ENCODE measurements at regions not wholly inside any gene's neighbourhood (a gene's known extent, or its start where the extent isn't known, plus 50 kb on each side); places are given as distances from the start of the nearest gene placed in this dataset.

- Histone ChIP-seq H3K36me3 (no peaks in the 10 kb centered on the region), H3K27me3 (peaks cover 0 to 86% (median 0%) of the 10 kb centered on the region in 7 donors), H3K4me1 (peaks cover 0 to 5% (median 0%) of the 10 kb centered on the region in 9 donors), H3K9me3 (peaks cover 0 to 9% (median 0%) of the 10 kb centered on the region in 11 donors), H3K4me3 (no peak overlapping the region), H3K27ac (no peak overlapping the region)
- TF ChIP-seq, protein P1, sequence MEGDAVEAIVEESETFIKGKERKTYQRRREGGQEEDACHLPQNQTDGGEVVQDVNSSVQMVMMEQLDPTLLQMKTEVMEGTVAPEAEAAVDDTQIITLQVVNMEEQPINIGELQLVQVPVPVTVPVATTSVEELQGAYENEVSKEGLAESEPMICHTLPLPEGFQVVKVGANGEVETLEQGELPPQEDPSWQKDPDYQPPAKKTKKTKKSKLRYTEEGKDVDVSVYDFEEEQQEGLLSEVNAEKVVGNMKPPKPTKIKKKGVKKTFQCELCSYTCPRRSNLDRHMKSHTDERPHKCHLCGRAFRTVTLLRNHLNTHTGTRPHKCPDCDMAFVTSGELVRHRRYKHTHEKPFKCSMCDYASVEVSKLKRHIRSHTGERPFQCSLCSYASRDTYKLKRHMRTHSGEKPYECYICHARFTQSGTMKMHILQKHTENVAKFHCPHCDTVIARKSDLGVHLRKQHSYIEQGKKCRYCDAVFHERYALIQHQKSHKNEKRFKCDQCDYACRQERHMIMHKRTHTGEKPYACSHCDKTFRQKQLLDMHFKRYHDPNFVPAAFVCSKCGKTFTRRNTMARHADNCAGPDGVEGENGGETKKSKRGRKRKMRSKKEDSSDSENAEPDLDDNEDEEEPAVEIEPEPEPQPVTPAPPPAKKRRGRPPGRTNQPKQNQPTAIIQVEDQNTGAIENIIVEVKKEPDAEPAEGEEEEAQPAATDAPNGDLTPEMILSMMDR (IDR thresholded peaks at IDR 0.05), result no peak
- intact Hi-C loops (cut with DNase I), result no loop called here
- no peak for DNase-seq
- no peak for ATAC-seq
- WGBS, 2 donors, result 83 to 85% methylated on average over 2 of the region's 2 CpGs
Observed at GRCh38 chr20:22914291-22914690, 120.8 kb upstream of the SSTR4 start.

GRCh38 chr20:22915512-22915911 is 119.6 kb upstream of the SSTR4 start:
- Histone ChIP-seq H3K27ac (no peak overlapping the region), H3K36me3 (no peaks in the 10 kb centered on the region), H3K9me3 (peaks cover 0 to 9% (median 0%) of the 10 kb centered on the region in 11 donors), H3K4me1 (peaks cover 0 to 5% (median 0%) of the 10 kb centered on the region in 9 donors), H3K4me3 (no peak overlapping the region), H3K27me3 (peaks cover 0 to 90% (median 0%) of the 10 kb centered on the region in 7 donors)
- DNase-seq (no peak), ATAC-seq (no peak)
- intact Hi-C loops (cut with DNase I), result no loop called here
- 90 to 92% methylated on average over 2 of the region's 2 CpGs for WGBS, 2 donors
- TF ChIP-seq, protein P1 (IDR thresholded peaks at IDR 0.05), result no peak

DNA sequence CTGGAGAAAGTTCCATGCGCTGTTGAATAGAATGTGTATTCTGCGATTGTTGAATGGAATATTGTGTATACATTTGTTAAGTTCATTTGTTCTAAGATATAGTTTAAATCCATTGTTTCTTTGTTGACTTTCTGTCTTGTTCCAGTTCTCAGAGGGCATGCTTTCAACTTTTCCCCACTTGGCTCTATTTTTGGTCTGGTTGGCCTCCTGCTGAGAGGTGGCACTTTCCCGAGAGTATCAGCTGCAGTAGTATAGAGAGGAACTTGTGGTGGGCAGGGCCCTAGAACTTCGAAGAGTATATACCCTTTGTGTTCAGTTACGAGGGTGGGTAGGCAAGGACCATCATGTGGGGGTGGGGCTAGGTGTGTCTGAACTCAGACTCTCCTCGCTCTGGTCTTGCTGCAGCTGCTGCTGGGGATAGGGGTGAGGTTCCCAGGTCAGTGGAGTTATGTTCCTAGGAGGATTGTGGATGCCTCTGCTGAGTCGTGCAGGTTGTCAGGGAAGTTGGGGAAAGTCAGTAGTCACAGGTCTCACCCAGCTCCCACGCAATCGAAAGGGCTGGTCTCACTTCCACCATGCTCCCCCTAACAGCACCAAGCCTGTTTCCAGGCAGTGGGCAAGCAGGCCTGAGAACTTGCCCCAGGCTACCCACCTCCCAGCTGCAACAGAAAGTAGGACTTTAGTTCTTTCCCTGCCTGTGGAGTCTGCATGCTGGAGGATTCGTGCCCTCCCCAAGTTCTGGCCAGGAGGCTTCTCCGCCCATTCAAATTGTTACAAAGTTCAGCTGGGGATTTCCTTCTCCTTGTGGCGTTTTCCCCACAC is 118.9 kb upstream of the SSTR4 start:
- H3K27ac ChIP-seq, result no peak overlapping the region
- peaks cover 0 to 7% (median 0%) of the 10 kb centered on the region in 9 donors for H3K4me1 ChIP-seq
- no peak for DNase-seq
- peak in 1 of 8 donors; percentile 39 for ATAC-seq
- TF ChIP-seq, protein P1 (IDR thresholded peaks at IDR 0.05), result no peak
- H3K27me3 ChIP-seq, result peaks cover 0 to 92% (median 0%) of the 10 kb centered on the region in 7 donors
- WGBS, 2 donors, result 88 to 89% methylated on average over 12 of the region's 12 CpGs
- peaks cover 0 to 9% (median 0%) of the 10 kb centered on the region in 11 donors for H3K9me3 ChIP-seq
- intact Hi-C loops (cut with DNase I), result no loop called here
- no peaks in the 10 kb centered on the region for H3K36me3 ChIP-seq
- no peak overlapping the region for H3K4me3 ChIP-seq

DNA sequence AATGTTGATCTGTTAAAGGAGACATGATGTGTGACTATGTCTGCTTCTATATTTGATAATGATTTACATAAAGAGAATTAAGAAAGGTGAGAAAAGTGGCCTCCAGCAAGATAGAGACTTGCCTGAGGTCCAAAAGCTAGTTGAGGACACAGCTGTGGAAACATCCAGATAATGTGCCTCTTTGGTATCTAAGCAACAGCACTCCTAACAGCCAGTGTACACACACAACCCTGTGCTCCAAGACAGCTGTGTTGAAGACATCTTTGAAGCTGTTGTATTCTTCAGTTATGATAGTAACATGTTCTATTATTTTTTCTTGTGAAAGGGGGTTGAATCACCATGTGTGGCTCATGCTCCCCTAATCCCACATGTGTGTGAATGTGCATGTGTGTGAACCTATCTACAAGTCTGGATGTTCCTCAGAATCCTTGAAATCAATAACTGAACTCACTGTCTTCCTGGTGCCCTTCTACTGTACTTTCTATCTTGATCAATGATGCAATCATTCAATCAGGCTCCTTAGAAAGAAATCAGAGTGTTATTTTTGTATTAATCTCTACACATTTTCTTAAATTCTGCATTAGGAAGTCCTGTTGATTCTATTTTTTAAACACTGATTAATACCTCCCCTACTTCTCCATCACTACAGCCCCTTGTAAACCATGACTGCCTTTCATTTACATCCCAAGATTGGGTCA is 116.7 kb upstream of the SSTR4 start:
- TF ChIP-seq, protein P1 (IDR thresholded peaks at IDR 0.05), result no peak
- Histone ChIP-seq H3K27ac (no peak overlapping the region), H3K36me3 (no peaks in the 10 kb centered on the region), H3K27me3 (peaks cover 0 to 91% (median 0%) of the 10 kb centered on the region in 7 donors), H3K4me3 (no peak overlapping the region), H3K9me3 (peaks cover 0 to 6% (median 0%) of the 10 kb centered on the region in 11 donors), H3K4me1 (peaks cover 0 to 17% (median 0%) of the 10 kb centered on the region in 9 donors)
- peak in 5 of 8 donors; percentile 67 to 88 (median 78) for ATAC-seq
- intact Hi-C loops (cut with DNase I), result no loop called here
- no peak for DNase-seq
